Stimulated activated CD4-positive, alpha-beta T cell treated with anti-CD3 and anti-CD28 coated beads, Interleukin-1b, Interleukin-23, amount 100 ng/mL, for 4 hours (primary cell): ENCODE measurements at regions not wholly inside any gene's neighbourhood (a gene's known extent, or its start where the extent isn't known, plus 50 kb on each side); places are given as distances from the start of the nearest gene placed in this dataset.

Experiments used
- DNase-seq, 2 donors: peaks; one replicate each; pipeline ENCODE4 v3.0.0-alpha.2; 2020; ENCODE audit warnings: low read depth in 2 of 2

GRCh38 chr12:13293096-13293495 lies 96.6 kb downstream of the EMP1 start:
- no peak for DNase-seq

DNA sequence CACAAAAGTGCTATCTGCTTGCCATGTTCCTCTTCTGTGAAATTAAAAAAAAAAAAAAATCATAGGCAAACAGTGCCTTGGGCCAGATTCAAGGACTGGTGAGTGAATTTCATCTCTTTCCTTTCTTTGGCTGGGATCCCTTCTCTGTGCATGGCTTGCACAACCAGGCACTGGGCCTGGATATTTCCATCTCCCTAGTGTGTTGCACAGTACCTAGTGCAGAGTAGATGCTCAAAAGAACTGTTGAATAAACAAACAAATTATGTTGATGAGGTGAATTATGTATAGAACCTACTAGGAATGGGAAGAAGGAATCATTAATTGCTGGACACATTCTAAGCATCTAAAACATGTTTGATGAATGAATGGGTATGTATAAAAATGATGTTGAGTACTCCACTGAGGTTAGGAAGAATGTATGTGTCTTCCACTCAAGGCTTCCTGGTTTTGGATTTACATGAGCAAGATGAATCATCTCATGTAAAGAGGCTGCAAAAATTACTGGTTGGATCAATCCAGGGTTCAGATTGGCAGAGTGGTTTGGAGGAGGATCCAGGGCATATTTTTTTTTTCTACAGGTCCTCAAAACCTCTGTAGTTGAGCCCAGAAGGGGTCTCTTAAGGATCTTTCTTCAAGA lies 93.2 kb downstream of the EMP1 start:
- no peak for DNase-seq

GRCh38 chr12:13288937-13289652 lies 92.6 kb downstream of the EMP1 start:
- no peak for DNase-seq

GRCh38 chr12:13288501-13288900 lies 92.0 kb downstream of the EMP1 start:
- DNase-seq = no peak

GRCh38 chr12:13283867-13284266 lies 87.3 kb downstream of the EMP1 start:
- DNase-seq = no peak

DNA sequence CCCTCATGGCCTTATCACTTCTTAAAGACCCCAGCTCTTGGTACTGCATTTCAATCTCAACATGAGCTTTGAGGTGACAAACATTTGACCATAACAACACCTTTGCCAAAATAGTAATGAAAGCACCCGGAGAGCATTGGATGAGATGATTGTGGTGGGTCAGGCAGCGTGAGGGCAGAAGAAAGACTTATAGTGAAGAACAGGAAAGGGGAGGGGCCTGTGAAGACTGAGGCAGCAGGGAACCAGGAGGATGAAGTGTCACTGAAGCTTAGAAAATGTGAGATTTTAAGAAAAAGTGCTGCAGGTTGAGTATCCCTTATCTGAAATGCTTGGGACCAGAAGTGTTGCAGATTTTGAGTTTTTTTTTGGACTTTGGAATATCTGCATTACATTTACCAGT lies 86.3 kb downstream of the EMP1 start:
- no peak for DNase-seq

DNA sequence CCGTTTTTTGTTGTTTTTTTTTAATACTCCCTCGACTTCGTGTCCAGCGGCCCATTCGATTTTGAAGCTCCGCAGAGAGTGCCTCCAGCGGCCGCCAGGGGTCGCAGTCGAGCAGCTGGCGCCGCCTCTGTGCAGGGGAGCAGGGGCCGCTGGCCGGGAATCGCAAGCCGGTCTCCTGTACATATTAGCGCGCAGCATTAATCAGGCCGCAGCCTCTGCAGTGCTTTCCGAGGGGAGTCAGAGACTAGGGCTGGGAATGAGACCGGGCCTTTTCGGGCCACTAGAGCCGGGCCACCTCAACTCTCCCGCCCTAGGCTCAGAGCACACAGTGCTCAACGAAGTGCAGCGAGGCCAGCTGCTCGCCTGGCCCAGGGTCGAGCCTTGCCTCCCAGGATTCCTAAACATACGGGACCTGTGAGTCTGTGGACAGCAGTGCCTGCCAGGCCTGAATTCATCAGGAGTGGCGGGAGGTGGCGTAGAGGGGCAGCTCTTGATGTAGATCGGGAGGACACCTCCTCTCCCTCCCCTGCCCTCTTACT lies 81.8 kb downstream of the EMP1 start:
- DNase-seq = peak; percentile 43 to 58

DNA sequence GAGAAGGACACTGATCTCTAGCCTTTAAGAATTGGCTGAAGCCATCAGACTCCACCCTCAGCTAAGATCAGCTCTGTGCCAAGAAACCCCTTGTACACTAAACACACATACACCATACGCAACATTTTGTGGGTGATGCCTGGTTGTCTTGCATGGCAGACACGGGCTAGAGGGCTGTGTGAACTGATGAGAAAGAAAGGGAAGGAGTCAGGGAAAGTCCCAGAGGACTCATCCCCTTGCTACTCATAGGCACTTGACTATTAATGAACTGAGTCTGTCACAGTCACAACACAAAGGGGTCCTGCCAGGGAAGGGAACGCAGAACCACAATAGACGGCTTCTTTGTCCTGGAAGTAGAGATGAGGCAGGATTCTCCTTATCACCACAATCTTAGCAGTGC lies 80.8 kb downstream of the EMP1 start:
- DNase-seq = no peak

GRCh38 chr12:13275241-13276085 lies 78.9 kb downstream of the EMP1 start:
- no peak for DNase-seq

DNA sequence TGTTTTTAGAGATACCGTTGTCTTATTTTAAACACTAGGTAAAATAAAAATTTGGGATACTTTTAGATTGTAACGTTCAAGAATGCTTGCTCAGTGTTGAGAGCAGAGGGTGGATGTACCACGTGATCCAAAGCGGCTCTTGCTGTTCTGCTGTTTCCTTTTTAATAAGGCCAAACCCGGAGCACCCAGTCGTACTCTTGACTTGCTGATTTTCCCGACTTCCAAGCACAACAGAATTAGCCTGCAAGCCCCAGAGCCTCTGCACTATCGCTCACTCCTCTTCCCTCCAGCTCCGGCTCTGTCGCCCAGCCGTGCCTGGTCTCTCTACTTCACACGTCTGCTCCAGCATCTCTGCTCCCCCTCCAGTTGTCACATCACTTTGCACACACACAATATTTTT lies 77.3 kb downstream of the EMP1 start:
- no peak for DNase-seq

DNA sequence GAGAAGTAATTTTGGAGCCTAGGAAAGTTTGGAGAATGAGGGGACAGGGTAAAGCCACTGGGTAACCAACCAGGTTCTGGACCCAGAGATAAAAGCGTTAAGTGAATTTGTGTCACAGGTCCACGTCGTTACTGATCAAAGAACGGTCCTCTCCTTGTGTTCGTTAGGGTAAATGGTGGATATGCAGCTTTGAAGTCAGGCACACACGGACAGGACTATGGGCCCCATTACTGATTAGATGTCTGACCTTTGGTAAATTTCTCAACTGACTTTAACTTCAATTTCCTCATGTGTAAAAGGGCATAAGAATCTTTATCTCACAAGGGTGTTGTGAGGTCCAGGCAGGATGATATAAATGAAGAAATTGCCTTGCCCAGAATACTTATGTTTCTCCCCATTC lies 76.6 kb downstream of the EMP1 start:
- no peak for DNase-seq

DNA sequence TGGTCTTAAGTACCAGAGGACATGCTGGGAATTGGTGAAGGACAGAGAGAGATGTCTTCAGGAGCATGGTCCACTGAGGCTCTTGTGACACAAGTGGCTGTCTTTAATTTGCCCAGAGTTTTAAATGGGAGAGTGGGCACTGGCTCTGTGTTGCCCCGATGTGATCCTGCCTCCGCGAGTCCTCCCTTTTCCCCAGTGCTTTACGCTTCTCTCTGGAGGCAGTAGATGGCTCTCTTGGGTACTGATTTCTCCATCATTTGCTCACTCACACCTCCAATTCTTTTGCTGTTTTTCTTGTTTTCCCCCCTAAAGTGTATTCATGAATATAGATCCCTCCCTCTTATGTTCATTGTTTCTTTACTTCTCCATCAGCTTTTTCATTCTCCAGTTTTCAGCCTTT lies 74.3 kb downstream of the EMP1 start:
- no peak for DNase-seq
